ENCODE measurements at regions not wholly inside any gene's neighbourhood (a gene's known extent, or its start where the extent isn't known, plus 50 kb on each side); places are given as distances from the start of the nearest gene placed in this dataset.

DNA sequence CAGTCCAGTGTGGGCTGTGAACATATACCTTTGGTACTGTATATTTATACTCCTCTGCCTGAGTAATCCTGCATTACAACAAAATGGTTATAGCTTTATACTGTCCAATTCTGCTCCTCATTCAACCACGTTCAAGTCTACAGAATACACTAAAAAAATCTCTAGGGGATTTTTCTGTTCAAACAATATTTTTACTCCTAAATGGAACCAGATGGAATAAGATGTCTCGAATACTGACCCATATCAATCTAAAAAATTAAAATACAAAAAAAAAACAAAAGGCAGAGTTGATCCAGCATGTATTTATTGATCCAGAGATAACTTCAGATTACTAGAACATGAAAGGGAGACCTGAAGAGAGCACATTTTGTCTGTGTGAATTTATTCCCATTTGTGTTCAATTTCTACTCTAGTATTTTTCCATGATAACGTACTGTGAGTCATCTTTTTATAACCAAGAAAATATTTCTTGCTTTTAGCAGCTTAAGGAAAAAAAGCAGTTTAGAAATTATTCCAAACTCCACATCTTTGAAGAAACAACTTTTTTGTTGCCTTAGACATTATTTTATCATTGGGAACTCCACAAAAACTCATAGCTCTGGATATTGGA lies 910.7 kb downstream of the TBL1XR1 start:
- no peak overlapping the region for H3K27ac ChIP-seq (ENCODE audit: low read depth in 1 of 2, low read length in 1 of 2)
- H3K27me3 ChIP-seq (ENCODE audit: control insufficient read depth in 3 of 3, insufficient read depth in 3 of 3, low read length in 2 of 3) = no peaks in the 10 kb centered on the region
- H3K4me3 ChIP-seq = no peak overlapping the region
- peaks cover 0 to 1% (median 0%) of the 10 kb centered on the region in 4 donors for H3K9me3 ChIP-seq (ENCODE audit: control insufficient read depth in 4 of 4, insufficient read depth in 3 of 4, low read length in 3 of 4)
- no peaks in the 10 kb centered on the region for H3K4me1 ChIP-seq (ENCODE audit: control insufficient read depth in 5 of 5, insufficient read depth in 5 of 5, low read length in 5 of 5)
- 63 to 83% methylated on average over 3 of the region's 3 CpGs for WGBS, 2 donors
- ATAC-seq (ENCODE audit: insufficient read depth, low FRiP score) = no peak
- no peak for DNase-seq
- H3K36me3 ChIP-seq (ENCODE audit: control insufficient read depth in 4 of 4, insufficient read depth in 4 of 4, low read length in 4 of 4) = no peaks in the 10 kb centered on the region
- TF ChIP-seq, protein P1, sequence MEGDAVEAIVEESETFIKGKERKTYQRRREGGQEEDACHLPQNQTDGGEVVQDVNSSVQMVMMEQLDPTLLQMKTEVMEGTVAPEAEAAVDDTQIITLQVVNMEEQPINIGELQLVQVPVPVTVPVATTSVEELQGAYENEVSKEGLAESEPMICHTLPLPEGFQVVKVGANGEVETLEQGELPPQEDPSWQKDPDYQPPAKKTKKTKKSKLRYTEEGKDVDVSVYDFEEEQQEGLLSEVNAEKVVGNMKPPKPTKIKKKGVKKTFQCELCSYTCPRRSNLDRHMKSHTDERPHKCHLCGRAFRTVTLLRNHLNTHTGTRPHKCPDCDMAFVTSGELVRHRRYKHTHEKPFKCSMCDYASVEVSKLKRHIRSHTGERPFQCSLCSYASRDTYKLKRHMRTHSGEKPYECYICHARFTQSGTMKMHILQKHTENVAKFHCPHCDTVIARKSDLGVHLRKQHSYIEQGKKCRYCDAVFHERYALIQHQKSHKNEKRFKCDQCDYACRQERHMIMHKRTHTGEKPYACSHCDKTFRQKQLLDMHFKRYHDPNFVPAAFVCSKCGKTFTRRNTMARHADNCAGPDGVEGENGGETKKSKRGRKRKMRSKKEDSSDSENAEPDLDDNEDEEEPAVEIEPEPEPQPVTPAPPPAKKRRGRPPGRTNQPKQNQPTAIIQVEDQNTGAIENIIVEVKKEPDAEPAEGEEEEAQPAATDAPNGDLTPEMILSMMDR (IDR thresholded peaks at IDR 0.05; ENCODE audit: control extremely low read depth, extremely low read depth) = no peak
- H3K9ac ChIP-seq (ENCODE audit: insufficient read depth in 1 of 2, low read length in 2 of 2) = no peak overlapping the region

DNA sequence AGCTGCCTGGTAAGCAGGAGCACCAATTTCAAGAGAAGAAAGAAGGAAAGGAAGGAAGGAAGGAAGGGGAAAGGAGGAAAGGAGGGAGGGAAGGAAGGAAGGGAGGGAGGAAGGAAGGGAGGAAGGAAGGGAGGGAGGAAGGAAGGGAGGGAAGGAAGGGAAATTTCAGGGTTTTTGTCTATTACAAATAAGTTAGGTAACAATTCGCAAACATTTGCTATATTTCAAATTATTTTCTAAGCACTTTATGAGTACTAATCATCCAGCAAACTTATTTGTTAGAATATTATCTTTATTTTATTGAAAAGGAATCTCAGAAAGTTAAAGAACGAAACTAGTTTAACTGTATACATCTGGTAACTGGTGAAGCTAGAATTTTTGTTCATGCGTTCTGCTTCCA lies 921.7 kb downstream of the TBL1XR1 start:
- Histone ChIP-seq H3K4me3 (no peak overlapping the region), H3K27me3 (ENCODE audit: control insufficient read depth in 3 of 3, insufficient read depth in 3 of 3, low read length in 2 of 3) (no peaks in the 10 kb centered on the region), H3K27ac (ENCODE audit: low read depth in 1 of 2, low read length in 1 of 2) (no peak overlapping the region), H3K9me3 (ENCODE audit: control insufficient read depth in 4 of 4, insufficient read depth in 3 of 4, low read length in 3 of 4) (peaks cover 0 to 3% (median 0%) of the 10 kb centered on the region in 4 donors), H3K9ac (ENCODE audit: insufficient read depth in 1 of 2, low read length in 2 of 2) (no peak overlapping the region), H3K36me3 (ENCODE audit: control insufficient read depth in 4 of 4, insufficient read depth in 4 of 4, low read length in 4 of 4) (no peaks in the 10 kb centered on the region), H3K4me1 (ENCODE audit: control insufficient read depth in 5 of 5, insufficient read depth in 5 of 5, low read length in 5 of 5) (no peaks in the 10 kb centered on the region)
- TF ChIP-seq, protein P1 (IDR thresholded peaks at IDR 0.05; ENCODE audit: control extremely low read depth, extremely low read depth) = no peak
- DNase-seq = no peak
- 91 to 94% methylated on average over 3 of the region's 3 CpGs for whole genome bisulfite sequencing, 2 donors
- ATAC-seq (ENCODE audit: insufficient read depth, low FRiP score) = no peak

DNA sequence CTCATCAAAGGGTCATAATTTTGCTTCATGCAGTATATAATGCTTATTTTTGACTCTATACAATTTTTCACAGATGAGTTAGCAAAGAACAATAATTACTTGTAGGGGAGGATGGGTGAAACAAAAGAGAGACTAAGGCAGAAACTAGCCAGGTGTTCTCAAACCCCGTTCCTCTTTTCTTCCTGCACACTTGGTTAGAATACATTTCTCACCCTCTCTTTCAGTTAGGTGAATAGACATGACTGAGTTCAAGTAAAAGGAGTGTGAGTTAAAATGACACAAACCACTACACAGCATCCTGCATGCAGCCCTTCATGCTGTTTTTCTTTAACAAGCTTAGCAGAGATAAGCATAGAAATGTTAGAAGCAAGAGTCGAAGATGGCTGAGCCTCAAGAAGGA lies 922.2 kb downstream of the TBL1XR1 start:
- H3K9me3 ChIP-seq (ENCODE audit: control insufficient read depth in 4 of 4, insufficient read depth in 3 of 4, low read length in 3 of 4) = peaks cover 0 to 5% (median 0%) of the 10 kb centered on the region in 4 donors
- H3K27ac ChIP-seq (ENCODE audit: low read depth in 1 of 2, low read length in 1 of 2) = no peak overlapping the region
- WGBS, 2 donors = 74 to 81% methylated on average over 2 of the region's 2 CpGs
- TF ChIP-seq, protein P1 (IDR thresholded peaks at IDR 0.05; ENCODE audit: control extremely low read depth, extremely low read depth) = no peak
- DNase-seq (no peak), ATAC-seq (ENCODE audit: insufficient read depth, low FRiP score) (no peak)
- H3K36me3 ChIP-seq (ENCODE audit: control insufficient read depth in 4 of 4, insufficient read depth in 4 of 4, low read length in 4 of 4) = no peaks in the 10 kb centered on the region
- H3K4me3 ChIP-seq = no peak overlapping the region
- no peaks in the 10 kb centered on the region for H3K27me3 ChIP-seq (ENCODE audit: control insufficient read depth in 3 of 3, insufficient read depth in 3 of 3, low read length in 2 of 3)
- H3K4me1 ChIP-seq (ENCODE audit: control insufficient read depth in 5 of 5, insufficient read depth in 5 of 5, low read length in 5 of 5) = no peaks in the 10 kb centered on the region
- no peak overlapping the region for H3K9ac ChIP-seq (ENCODE audit: insufficient read depth in 1 of 2, low read length in 2 of 2)

DNA sequence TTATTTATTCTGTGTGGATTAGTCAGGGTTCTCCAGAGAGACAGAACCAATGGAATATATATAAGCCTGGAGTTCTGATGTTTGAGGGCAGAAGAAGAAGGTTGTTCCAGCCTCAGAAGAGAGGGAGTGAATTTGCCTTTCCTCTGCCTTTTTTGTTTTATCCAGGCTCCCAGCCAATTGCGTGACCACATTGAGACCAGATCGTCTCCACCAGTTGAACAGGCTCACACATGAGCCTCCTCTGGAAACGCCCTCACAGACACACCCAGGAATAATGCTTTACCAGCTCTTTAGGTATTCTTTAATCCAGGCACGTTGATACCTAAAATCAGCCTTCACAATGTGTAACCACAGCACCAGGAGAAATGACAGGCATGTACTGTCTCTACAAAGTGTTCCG lies 923.1 kb downstream of the TBL1XR1 start:
- 70 to 77% methylated on average over 5 of the region's 5 CpGs for WGBS, 2 donors
- DNase-seq (peak in 1 of 3 donors; percentile 6), ATAC-seq (ENCODE audit: insufficient read depth, low FRiP score) (no peak)

More for the DNA sequence above, 923.1 kb downstream of the TBL1XR1 start:
- TF ChIP-seq, protein P1 (IDR thresholded peaks at IDR 0.05; ENCODE audit: control extremely low read depth, extremely low read depth) = no peak
- H3K27ac ChIP-seq (ENCODE audit: low read depth in 1 of 2, low read length in 1 of 2) = no peak overlapping the region
- no peak overlapping the region for H3K9ac ChIP-seq (ENCODE audit: insufficient read depth in 1 of 2, low read length in 2 of 2)
- H3K4me1 ChIP-seq (ENCODE audit: control insufficient read depth in 5 of 5, insufficient read depth in 5 of 5, low read length in 5 of 5) = no peaks in the 10 kb centered on the region
- no peaks in the 10 kb centered on the region for H3K27me3 ChIP-seq (ENCODE audit: control insufficient read depth in 3 of 3, insufficient read depth in 3 of 3, low read length in 2 of 3)
- no peaks in the 10 kb centered on the region for H3K36me3 ChIP-seq (ENCODE audit: control insufficient read depth in 4 of 4, insufficient read depth in 4 of 4, low read length in 4 of 4)
- H3K9me3 ChIP-seq (ENCODE audit: control insufficient read depth in 4 of 4, insufficient read depth in 3 of 4, low read length in 3 of 4) = peaks cover 0 to 5% (median 0%) of the 10 kb centered on the region in 4 donors
- no peak overlapping the region for H3K4me3 ChIP-seq
